SK-N-SH treated with all-trans-retinoic acid at 6 μM for 48 hours (cell line): ENCODE measurements at regions not wholly inside any gene's neighbourhood (a gene's known extent, or its start where the extent isn't known, plus 50 kb on each side); places are given as distances from the start of the nearest gene placed in this dataset.

ENCODE experiments used
- ATAC-seq: fragments of 200-7000 bp; cut with Tn5 transposase; 3 replicates; pipeline ENCODE4 v1.9.1; 2020; ENCODE audit warnings: mild to moderate bottlenecking, moderate library complexity
- ARNTL ChIP-seq: fragments of 450-650 bp; formaldehyde crosslinking; IDR thresholded peaks from 2 replicates; pipeline ENCODE4 v1.5.0; 2020; ENCODE audit warnings: low read depth, mild to moderate bottlenecking, moderate library complexity, borderline replicate concordance
- BACH2 ChIP-seq: fragments of 250-450 bp; sonication (Bioruptor Pico); IDR thresholded peaks from 2 replicates; pipeline ENCODE4 v1.9.0; 2021; ENCODE audit warnings: mild to moderate bottlenecking, borderline replicate concordance
- CSDC2 ChIP-seq: fragments of 250-450 bp; sonication (Bioruptor Pico); IDR thresholded peaks from 2 replicates; pipeline ENCODE4 v1.5.0; 2020; ENCODE audit warnings: mild to moderate bottlenecking, moderate library complexity
- GLIS3 ChIP-seq: fragments of 250-450 bp; sonication (Bioruptor Pico); IDR thresholded peaks from 2 replicates; pipeline ENCODE4 v1.5.0; 2020; ENCODE audit warnings: mild to moderate bottlenecking, moderate library complexity
- OSR1 ChIP-seq: fragments of 250-450 bp; sonication (Bioruptor Pico); IDR thresholded peaks from 2 replicates; pipeline ENCODE4 v1.8.0; 2022; ENCODE audit warnings: moderate library complexity, mild to moderate bottlenecking, inconsistent platforms
- PPARA ChIP-seq: fragments of 250-450 bp; sonication (Bioruptor Pico); IDR thresholded peaks from 2 replicates; pipeline ENCODE4 v1.5.0; 2020; ENCODE audit warnings: mild to moderate bottlenecking, borderline replicate concordance
- RARB ChIP-seq: fragments of 250-450 bp; sonication (Bioruptor Pico); IDR thresholded peaks from 2 replicates; pipeline ENCODE4 v1.8.0; 2021; ENCODE audit warnings: mild to moderate bottlenecking, moderate library complexity
- SNAI2 ChIP-seq: fragments of 250-450 bp; sonication (Bioruptor Pico); IDR thresholded peaks from 2 replicates; pipeline ENCODE4 v1.5.0; 2020; ENCODE audit warnings: mild to moderate bottlenecking, moderate library complexity
- TCF4 ChIP-seq: fragments of 250-450 bp; sonication (Bioruptor Pico); IDR thresholded peaks from 2 replicates; pipeline ENCODE4 v1.8.0; 2021; ENCODE audit warnings: mild to moderate bottlenecking, moderate library complexity, borderline replicate concordance
- TOX ChIP-seq: fragments of 250-450 bp; sonication (Bioruptor Pico); IDR thresholded peaks from 2 replicates; pipeline ENCODE4 v1.8.0; 2021; ENCODE audit warnings: mild to moderate bottlenecking, moderate library complexity, borderline replicate concordance
- ZC3H10 ChIP-seq: fragments of 250-450 bp; sonication (Bioruptor Pico); IDR thresholded peaks from 2 replicates; pipeline ENCODE4 v1.5.1; 2021; ENCODE audit warnings: mild to moderate bottlenecking, moderate library complexity
- ZFP3 ChIP-seq: fragments of 250-450 bp; sonication (Bioruptor Pico); IDR thresholded peaks from 2 replicates; pipeline ENCODE4 v1.5.0; 2020; ENCODE audit warnings: mild to moderate bottlenecking, moderate library complexity
- ZFP30 ChIP-seq: fragments of 450-650 bp; formaldehyde crosslinking; IDR thresholded peaks from 2 replicates; pipeline ENCODE4 v1.5.0; 2022; ENCODE audit warnings: mild to moderate bottlenecking, moderate library complexity
- ZNF565 ChIP-seq: fragments of 450-650 bp; formaldehyde crosslinking; conservative IDR thresholded peaks from 2 replicates; pipeline ENCODE4 v1.5.0; 2020; ENCODE audit warnings: low read depth, mild to moderate bottlenecking, moderate library complexity
- ZNF70 ChIP-seq: fragments of 450-650 bp; formaldehyde crosslinking; IDR thresholded peaks from 2 replicates; pipeline ENCODE4 v1.5.0; 2020; ENCODE audit warnings: mild to moderate bottlenecking, moderate library complexity
- ZNF8 ChIP-seq: fragments of 450-650 bp; formaldehyde crosslinking; IDR thresholded peaks from 2 replicates; pipeline ENCODE4 v1.5.0; 2020; ENCODE audit warnings: mild to moderate bottlenecking, moderate library complexity
- TF ChIP-seq, protein P1 (sequence below): fragments of 250-450 bp; sonication (Bioruptor Pico); IDR thresholded peaks from 2 replicates; pipeline ENCODE4 v1.5.1; 2021; ENCODE audit warnings: mild to moderate bottlenecking, moderate library complexity
- TF ChIP-seq, protein P2 (sequence below): fragments of 250-450 bp; sonication (Bioruptor Pico); IDR thresholded peaks from 2 replicates; pipeline ENCODE4 v1.8.0; 2021; ENCODE audit warnings: low read depth, mild to moderate bottlenecking, moderate library complexity, borderline replicate concordance
- TF ChIP-seq, protein P3 (sequence below): fragments of 250-450 bp; sonication (Bioruptor Pico); IDR thresholded peaks from 2 replicates; pipeline ENCODE4 v1.5.0; 2020; ENCODE audit warnings: mild to moderate bottlenecking, moderate library complexity

DNA sequence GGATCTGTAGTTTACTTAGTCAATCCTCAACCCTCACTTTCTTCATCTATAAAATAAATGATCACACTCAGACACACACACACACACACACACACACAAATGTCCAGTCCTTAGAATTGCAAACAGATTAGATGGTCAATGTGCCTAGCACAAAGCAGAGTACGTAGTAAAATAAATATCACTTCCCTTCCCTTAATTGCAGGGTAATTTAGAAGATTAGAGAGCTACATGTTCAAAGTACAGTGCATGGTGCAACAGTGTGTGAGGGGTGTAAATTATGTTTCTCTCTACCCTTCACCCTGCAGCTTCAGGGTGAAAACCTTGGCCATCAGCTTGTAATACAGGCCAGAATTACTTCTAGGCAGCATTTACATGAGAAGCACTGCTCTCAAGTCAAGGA is 187.0 kb upstream of the GHITM start (continued):
- TF ChIP-seq ZNF565 (no peak), ARNTL (no peak)

DNA sequence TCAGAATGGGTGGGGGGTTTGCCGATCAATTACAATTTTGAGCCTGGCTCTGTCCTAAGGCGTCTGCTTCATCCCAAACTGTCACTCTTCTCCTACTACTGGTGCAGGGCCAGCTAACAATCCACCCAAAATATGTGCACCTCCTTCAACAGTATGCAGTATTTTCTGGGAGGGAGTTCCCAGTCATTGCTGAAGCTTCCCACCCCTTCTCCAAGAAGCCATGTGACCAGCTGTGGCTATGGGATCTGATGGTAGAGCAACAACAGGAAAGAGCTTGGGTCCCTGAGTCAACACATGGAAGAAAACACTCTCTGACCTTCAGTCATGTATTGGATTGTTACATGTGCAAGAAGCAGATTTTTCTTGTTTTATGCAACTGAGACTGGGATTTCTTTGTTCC is 185.7 kb upstream of the GHITM start:
- ATAC-seq: no peak
- TF ChIP-seq, protein P1, sequence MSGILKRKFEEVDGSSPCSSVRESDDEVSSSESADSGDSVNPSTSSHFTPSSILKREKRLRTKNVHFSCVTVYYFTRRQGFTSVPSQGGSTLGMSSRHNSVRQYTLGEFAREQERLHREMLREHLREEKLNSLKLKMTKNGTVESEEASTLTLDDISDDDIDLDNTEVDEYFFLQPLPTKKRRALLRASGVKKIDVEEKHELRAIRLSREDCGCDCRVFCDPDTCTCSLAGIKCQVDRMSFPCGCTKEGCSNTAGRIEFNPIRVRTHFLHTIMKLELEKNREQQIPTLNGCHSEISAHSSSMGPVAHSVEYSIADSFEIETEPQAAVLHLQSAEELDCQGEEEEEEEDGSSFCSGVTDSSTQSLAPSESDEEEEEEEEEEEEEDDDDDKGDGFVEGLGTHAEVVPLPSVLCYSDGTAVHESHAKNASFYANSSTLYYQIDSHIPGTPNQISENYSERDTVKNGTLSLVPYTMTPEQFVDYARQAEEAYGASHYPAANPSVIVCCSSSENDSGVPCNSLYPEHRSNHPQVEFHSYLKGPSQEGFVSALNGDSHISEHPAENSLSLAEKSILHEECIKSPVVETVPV: no peak
- TF ChIP-seq GLIS3: no peak

DNA sequence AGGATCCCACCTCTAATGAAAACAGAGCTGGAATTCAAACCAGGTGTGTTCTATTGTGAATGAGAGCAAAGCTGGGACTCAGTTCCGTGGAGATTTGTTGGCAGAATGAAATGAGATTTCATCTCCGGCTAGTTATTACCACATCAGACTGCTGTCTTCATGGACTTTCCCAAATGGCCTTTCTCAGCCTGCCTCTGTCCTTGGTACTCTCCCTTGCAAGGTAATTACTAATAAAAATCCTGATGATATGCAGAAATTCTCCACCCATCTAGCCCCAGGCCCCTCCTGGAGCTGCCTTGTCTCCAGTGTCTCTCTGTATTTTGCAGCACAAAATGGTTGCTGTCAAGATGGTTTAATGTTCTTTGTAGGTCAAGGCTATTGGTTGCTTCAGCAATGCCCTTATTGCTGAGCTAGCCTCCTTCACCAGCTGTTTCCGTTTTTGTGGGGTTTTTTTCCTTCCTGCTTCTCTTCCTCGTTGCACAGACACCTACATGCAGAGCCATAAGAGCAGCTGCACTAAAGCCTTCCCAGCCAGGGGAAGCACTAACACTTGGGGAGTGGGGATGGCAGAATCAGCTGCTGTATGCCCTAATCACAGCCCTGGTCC is 185.0 kb upstream of the GHITM start:
- TF ChIP-seq, protein P2, sequence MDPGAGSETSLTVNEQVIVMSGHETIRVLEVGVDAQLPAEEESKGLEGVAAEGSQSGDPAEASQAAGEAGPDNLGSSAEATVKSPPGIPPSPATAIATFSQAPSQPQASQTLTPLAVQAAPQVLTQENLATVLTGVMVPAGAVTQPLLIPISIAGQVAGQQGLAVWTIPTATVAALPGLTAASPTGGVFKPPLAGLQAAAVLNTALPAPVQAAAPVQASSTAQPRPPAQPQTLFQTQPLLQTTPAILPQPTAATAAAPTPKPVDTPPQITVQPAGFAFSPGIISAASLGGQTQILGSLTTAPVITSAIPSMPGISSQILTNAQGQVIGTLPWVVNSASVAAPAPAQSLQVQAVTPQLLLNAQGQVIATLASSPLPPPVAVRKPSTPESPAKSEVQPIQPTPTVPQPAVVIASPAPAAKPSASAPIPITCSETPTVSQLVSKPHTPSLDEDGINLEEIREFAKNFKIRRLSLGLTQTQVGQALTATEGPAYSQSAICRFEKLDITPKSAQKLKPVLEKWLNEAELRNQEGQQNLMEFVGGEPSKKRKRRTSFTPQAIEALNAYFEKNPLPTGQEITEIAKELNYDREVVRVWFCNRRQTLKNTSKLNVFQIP (CRISPR knock-in tag): no peak
- no peak for TF ChIP-seq ZNF8 (CRISPR knock-in tag)
- TF ChIP-seq, protein P1: no peak
- no peak for TF ChIP-seq SNAI2 (CRISPR knock-in tag)
- TF ChIP-seq TCF4: no peak
- TF ChIP-seq TOX (CRISPR knock-in tag): no peak
- TF ChIP-seq GLIS3: no peak
- no peak for TF ChIP-seq RARB (CRISPR knock-in tag)
- TF ChIP-seq PPARA: no peak
- TF ChIP-seq ZC3H10 (CRISPR knock-in tag): no peak
- TF ChIP-seq ZFP30: no peak
- TF ChIP-seq, protein P3, sequence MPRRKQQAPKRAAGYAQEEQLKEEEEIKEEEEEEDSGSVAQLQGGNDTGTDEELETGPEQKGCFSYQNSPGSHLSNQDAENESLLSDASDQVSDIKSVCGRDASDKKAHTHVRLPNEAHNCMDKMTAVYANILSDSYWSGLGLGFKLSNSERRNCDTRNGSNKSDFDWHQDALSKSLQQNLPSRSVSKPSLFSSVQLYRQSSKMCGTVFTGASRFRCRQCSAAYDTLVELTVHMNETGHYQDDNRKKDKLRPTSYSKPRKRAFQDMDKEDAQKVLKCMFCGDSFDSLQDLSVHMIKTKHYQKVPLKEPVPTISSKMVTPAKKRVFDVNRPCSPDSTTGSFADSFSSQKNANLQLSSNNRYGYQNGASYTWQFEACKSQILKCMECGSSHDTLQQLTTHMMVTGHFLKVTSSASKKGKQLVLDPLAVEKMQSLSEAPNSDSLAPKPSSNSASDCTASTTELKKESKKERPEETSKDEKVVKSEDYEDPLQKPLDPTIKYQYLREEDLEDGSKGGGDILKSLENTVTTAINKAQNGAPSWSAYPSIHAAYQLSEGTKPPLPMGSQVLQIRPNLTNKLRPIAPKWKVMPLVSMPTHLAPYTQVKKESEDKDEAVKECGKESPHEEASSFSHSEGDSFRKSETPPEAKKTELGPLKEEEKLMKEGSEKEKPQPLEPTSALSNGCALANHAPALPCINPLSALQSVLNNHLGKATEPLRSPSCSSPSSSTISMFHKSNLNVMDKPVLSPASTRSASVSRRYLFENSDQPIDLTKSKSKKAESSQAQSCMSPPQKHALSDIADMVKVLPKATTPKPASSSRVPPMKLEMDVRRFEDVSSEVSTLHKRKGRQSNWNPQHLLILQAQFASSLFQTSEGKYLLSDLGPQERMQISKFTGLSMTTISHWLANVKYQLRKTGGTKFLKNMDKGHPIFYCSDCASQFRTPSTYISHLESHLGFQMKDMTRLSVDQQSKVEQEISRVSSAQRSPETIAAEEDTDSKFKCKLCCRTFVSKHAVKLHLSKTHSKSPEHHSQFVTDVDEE (CRISPR knock-in tag): no peak
- no peak for TF ChIP-seq ZFP3 (CRISPR knock-in tag)
- TF ChIP-seq ARNTL: no peak
- TF ChIP-seq BACH2: no peak
- no peak for TF ChIP-seq CSDC2 (CRISPR knock-in tag)
- no peak for TF ChIP-seq OSR1
- TF ChIP-seq ZNF70 (CRISPR knock-in tag): no peak
- no peak for ATAC-seq

DNA sequence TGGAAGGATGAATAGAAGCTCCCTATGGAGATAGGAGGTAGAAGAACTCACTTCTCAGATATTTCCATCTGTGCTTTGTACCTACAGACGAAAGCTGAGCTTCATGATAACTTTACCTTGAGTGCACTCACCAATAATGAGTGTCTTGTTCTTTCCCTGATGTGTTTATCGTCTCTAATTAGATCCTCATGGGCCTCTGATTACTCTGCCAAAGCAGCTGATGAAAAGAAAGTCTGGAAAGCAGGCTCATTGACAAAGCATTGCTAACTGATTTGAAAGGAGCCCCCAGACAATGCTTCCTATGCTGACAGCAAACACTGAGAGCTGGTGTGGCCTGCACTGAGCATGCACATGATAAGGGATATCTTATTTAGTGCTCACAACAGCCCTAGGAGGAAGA is 183.9 kb upstream of the GHITM start:
- no peak for ATAC-seq
- TF ChIP-seq, protein P2 (CRISPR knock-in tag): no peak
- TF ChIP-seq ZC3H10 (CRISPR knock-in tag): no peak
- no peak for TF ChIP-seq CSDC2 (CRISPR knock-in tag)
- no peak for TF ChIP-seq ZNF565
- no peak for TF ChIP-seq ZFP30
- no peak for TF ChIP-seq TCF4
- TF ChIP-seq OSR1: no peak
- TF ChIP-seq ZFP3 (CRISPR knock-in tag): peak; percentile 78; the same call in 1 of the 2 replicates
